ENCODE measurements at regions not wholly inside any gene's neighbourhood (a gene's known extent, or its start where the extent isn't known, plus 50 kb on each side); places are given as distances from the start of the nearest gene placed in this dataset.

DNA sequence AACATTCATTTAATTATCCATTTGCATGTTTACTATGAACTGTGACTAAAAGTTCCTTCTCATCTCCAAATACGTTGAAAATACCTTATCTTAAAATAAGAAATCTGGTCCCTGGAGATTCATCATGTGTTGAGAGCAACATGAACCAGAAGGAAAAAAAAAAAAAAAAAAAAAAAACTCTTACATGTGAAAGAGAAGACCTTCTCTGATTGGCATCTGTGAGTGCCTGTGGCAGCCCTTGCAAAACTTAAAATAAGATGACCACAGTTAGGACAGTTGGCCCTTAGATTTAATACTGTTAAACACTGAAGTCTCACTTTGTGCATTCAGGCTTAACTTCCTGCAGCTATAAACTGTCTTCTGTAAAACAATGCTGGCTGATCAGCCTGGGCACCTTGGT lies 1395.2 kb upstream of the ADGRL4 start:
- no peak for DNase-seq (ENCODE audit: low read depth)
- TF ChIP-seq, protein P1, sequence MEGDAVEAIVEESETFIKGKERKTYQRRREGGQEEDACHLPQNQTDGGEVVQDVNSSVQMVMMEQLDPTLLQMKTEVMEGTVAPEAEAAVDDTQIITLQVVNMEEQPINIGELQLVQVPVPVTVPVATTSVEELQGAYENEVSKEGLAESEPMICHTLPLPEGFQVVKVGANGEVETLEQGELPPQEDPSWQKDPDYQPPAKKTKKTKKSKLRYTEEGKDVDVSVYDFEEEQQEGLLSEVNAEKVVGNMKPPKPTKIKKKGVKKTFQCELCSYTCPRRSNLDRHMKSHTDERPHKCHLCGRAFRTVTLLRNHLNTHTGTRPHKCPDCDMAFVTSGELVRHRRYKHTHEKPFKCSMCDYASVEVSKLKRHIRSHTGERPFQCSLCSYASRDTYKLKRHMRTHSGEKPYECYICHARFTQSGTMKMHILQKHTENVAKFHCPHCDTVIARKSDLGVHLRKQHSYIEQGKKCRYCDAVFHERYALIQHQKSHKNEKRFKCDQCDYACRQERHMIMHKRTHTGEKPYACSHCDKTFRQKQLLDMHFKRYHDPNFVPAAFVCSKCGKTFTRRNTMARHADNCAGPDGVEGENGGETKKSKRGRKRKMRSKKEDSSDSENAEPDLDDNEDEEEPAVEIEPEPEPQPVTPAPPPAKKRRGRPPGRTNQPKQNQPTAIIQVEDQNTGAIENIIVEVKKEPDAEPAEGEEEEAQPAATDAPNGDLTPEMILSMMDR (conservative IDR thresholded peaks at IDR 0.05; ENCODE audit: low read depth, low read length), result no peak
- no peak overlapping the region for H3K4me3 ChIP-seq (ENCODE audit: low read depth, low read length)

DNA sequence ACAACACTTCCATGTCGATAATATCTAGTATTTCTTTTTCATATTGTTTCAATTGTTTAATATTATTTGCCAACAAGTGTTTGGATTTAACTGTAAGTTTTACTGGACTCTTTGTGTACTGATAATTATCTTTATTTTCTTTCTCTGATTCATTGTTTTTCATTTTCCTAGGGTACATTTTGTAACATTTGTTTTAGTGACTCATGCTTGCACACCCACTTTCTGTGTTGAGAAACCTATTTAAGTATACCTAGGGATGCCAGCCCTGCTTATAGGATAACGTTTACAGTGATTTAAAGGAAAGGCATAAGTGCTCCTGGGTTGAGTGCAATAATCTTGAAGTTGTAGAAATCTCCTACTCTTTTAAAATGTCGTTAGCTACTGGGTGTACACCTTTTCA lies 1386.0 kb upstream of the ADGRL4 start:
- no peak overlapping the region for H3K4me3 ChIP-seq (ENCODE audit: low read depth, low read length)
- TF ChIP-seq, protein P1 (conservative IDR thresholded peaks at IDR 0.05; ENCODE audit: low read depth, low read length), result no peak
- no peak for DNase-seq (ENCODE audit: low read depth)

DNA sequence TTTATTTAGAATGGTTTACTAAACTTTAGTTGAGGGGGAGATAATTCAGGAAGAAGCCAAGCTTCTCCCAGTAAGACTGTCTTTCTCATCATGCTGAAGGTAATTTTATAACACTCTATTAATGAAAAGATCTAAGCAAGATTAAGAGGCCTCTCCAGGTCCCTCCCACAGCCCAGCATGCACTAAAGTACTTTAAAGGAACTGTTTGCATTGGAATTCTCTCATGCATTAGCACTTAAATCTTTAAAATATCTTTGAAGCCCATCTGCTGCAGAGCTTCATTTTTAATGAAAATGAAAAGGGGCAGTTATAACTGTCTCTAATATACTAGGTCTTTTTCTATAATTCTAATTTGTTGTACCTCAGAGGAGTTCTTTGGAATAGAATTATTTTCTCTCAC lies 1379.1 kb upstream of the ADGRL4 start:
- TF ChIP-seq, protein P1 (conservative IDR thresholded peaks at IDR 0.05; ENCODE audit: low read depth, low read length), result no peak
- DNase-seq (ENCODE audit: low read depth), result no peak
- no peak overlapping the region for H3K4me3 ChIP-seq (ENCODE audit: low read depth, low read length)

DNA sequence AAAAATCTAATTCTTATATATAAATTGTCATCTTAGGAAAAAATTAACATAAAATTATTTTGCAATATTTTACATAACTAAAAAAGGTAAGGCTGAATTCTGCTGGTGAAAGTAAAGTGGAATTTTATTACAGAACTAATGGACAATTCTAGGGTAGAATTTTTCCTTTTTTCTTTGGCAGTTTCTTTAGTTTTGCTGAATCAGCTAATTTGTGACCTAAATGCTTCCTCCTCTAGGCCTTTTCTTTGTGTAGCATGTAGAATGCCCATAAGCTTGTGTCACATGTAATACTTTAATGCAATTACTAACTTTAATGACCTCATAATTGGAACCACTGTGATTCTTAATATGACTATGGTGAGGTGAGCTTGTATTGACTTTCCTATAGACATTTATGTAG lies 1378.4 kb upstream of the ADGRL4 start:
- H3K4me3 ChIP-seq (ENCODE audit: low read depth, low read length), result no peak overlapping the region
- TF ChIP-seq, protein P1 (conservative IDR thresholded peaks at IDR 0.05; ENCODE audit: low read depth, low read length), result no peak
- DNase-seq (ENCODE audit: low read depth), result no peak

DNA sequence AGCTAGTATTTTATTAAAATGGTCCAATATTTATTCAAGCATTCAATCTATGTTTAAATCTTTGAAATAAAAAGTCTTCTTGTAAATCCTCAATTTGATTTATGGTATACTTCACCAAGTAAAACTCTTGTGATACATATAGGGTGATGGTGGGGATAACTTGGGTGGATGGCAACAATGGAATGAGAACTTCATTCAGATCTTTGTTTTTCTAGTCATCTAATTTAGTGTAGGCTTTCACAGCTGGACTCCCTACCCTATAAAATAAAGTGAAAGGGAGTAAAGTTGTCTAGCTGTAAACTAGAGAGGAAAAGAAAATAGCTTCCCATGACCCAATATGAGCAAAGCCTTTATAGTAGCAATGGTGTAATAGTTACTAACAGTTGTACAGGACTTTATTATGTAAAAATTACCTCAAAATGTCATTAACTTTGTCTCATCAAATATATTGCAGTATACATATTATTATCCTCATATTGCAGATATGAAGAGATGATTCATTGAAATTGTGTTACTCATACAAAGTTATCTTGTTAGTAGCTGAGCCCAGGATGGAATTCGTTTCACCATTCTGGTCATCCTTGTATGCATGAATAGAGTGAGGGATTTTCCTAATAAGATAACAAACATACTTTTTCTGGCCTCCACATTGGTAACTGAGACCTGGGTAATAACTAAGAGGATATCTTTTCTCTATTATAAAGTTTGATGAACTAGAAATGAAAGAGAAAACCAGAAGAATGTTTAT lies 1377.7 kb upstream of the ADGRL4 start:
- H3K4me3 ChIP-seq (ENCODE audit: low read depth, low read length), result no peak overlapping the region
- TF ChIP-seq, protein P1 (conservative IDR thresholded peaks at IDR 0.05; ENCODE audit: low read depth, low read length), result no peak
- no peak for DNase-seq (ENCODE audit: low read depth)

DNA sequence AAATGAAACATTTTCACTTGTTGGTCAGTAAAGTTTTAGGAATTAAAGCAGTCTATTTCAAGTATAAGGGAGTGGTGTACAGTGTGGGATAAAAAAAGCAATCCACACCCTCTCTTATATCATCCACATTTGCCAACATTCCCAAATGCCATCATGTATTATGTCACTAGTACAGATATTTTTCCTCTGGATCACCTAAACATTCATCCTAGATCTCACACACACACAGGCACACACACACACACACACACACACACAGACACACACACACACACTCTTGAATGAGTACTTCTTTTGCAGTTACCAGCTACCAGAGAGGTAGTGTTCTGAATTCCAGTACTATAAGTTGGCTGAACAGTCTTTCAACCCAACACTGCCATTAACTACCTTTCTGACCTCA lies 1369.1 kb upstream of the ADGRL4 start:
- H3K4me3 ChIP-seq (ENCODE audit: low read depth, low read length), result no peak overlapping the region
- DNase-seq (ENCODE audit: low read depth), result peak; percentile 59
- TF ChIP-seq, protein P1 (conservative IDR thresholded peaks at IDR 0.05; ENCODE audit: low read depth, low read length), result no peak

DNA sequence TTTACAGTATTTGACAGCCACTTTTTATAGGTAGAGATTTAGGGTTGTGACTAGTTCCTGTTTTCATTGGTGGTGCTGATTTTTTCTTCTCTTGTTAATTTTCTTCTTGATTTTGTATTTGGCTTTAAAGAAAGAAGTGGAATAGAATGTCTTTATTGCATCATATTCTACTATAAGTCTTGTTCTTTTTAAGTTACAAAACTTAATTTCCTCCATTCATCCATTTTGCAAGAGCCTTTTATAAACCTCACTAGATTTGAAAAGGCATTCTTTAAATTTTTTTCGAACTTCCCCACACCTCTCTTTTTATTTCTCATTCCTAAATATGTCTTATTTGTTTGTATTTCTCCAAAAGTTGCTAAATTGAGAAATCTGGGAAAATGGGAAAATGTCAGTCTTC lies 1368.6 kb upstream of the ADGRL4 start:
- DNase-seq (ENCODE audit: low read depth), result no peak
- TF ChIP-seq, protein P1 (conservative IDR thresholded peaks at IDR 0.05; ENCODE audit: low read depth, low read length), result no peak
- no peak overlapping the region for H3K4me3 ChIP-seq (ENCODE audit: low read depth, low read length)

Data from epithelial cell of proximal tubule (primary cell).